Left colon (tissue), 2 donors: ENCODE measurements at regions not wholly inside any gene's neighbourhood (a gene's known extent, or its start where the extent isn't known, plus 50 kb on each side); places are given as distances from the start of the nearest gene placed in this dataset.

Experiments used
- ATAC-seq: fragments of 200-7000 bp; cut with Tn5 transposase; one replicate; pipeline ENCODE4 v1.9.1; 2020; ENCODE audit warnings: mild to moderate bottlenecking, moderate library complexity
- DNase-seq, 2 donors: peaks; one replicate each; pipeline ENCODE4 v3.0.0-alpha.2; 2020
- intact Hi-C, 2 donors: fragments of 100-400 bp; cut with DNase I in 1 of 2; cut with micrococcal nuclease in 1 of 2; formaldehyde crosslinking; loops; one replicate each; pipeline versions ENCODE4 v1.11.2 to v1.14.0; 2022; cut with DNase I, micrococcal nuclease
- donor health status: DM: no; HTN: no; CAD: no.
- donor health status: DM: yes; HTN: yes; CAD: no.

- intact Hi-C loops: no loop called here
- ATAC-seq (no peak), DNase-seq (no peak)
Measured at GRCh38 chr5:3006961-3007551, 255.6 kb upstream of the IRX2 start.

GRCh38 chr5:3006526-3006925 lies 255.0 kb upstream of the IRX2 start:
- ATAC-seq (no peak), DNase-seq (no peak)
- intact Hi-C loops: no loop called here

- intact Hi-C loops: no loop called here
- DNase-seq: no peak
- ATAC-seq: no peak
Measured at GRCh38 chr5:3004361-3005080, 253.0 kb upstream of the IRX2 start.

- ATAC-seq (no peak), DNase-seq (no peak)
- intact Hi-C loops: no loop called here
Measured at GRCh38 chr5:3002230-3002629, 250.8 kb upstream of the IRX2 start.

- intact Hi-C loops: no loop called here
- DNase-seq: no peak
- no peak for ATAC-seq
Measured at GRCh38 chr5:3000631-3001030, 249.2 kb upstream of the IRX2 start.

GRCh38 chr5:2999926-3000325 lies 248.4 kb upstream of the IRX2 start:
- intact Hi-C loops: no loop called here
- DNase-seq: no peak
- no peak for ATAC-seq

GRCh38 chr5:2998106-2998505 lies 246.6 kb upstream of the IRX2 start:
- DNase-seq (no peak), ATAC-seq (no peak)
- intact Hi-C loops: no loop called here

GRCh38 chr5:2997179-2997578 lies 245.7 kb upstream of the IRX2 start:
- intact Hi-C loops: no loop called here
- DNase-seq (no peak), ATAC-seq (no peak)

GRCh38 chr5:2996687-2997086 lies 245.2 kb upstream of the IRX2 start:
- ATAC-seq (no peak), DNase-seq (no peak)
- intact Hi-C loops: no loop called here

- ATAC-seq: no peak
- no peak for DNase-seq
- intact Hi-C loops: no loop called here
Measured at GRCh38 chr5:2996248-2996647, 244.8 kb upstream of the IRX2 start.

- DNase-seq: no peak
- no peak for ATAC-seq
- intact Hi-C loops: no loop called here
Measured at GRCh38 chr5:2995667-2996066, 244.2 kb upstream of the IRX2 start.

- no peak for DNase-seq
- intact Hi-C loops: no loop called here
- no peak for ATAC-seq
Measured at GRCh38 chr5:2995035-2995434, 243.6 kb upstream of the IRX2 start.

GRCh38 chr5:2993771-2994170 lies 242.3 kb upstream of the IRX2 start:
- ATAC-seq (no peak), DNase-seq (no peak)
- intact Hi-C loops: no loop called here

GRCh38 chr5:2993301-2993700 lies 241.8 kb upstream of the IRX2 start:
- DNase-seq (no peak), ATAC-seq (no peak)
- intact Hi-C loops: no loop called here

- intact Hi-C loops: no loop called here
- DNase-seq: no peak
Measured at GRCh38 chr5:2992806-2993205, 241.3 kb upstream of the IRX2 start.

GRCh38 chr5:2991884-2992283 lies 240.4 kb upstream of the IRX2 start:
- intact Hi-C loops: no loop called here
- ATAC-seq (no peak), DNase-seq (no peak)

More at GRCh38 chr5:2992806-2993205, 241.3 kb upstream of the IRX2 start:
- no peak for ATAC-seq

GRCh38 chr5:2989517-2989916 lies 238.0 kb upstream of the IRX2 start:
- intact Hi-C loops: no loop called here
- ATAC-seq (no peak), DNase-seq (no peak)

GRCh38 chr5:2986301-2986700 lies 234.8 kb upstream of the IRX2 start:
- ATAC-seq (no peak), DNase-seq (no peak)
- intact Hi-C loops: no loop called here

- intact Hi-C loops: no loop called here
- DNase-seq: no peak
- ATAC-seq: no peak
Measured at GRCh38 chr5:2985718-2986117, 234.2 kb upstream of the IRX2 start.

- intact Hi-C loops: no loop called here
- ATAC-seq: no peak
- DNase-seq: no peak
Measured at GRCh38 chr5:2983583-2984300, 232.3 kb upstream of the IRX2 start.
